ENCODE measurements at regions not wholly inside any gene's neighbourhood (a gene's known extent, or its start where the extent isn't known, plus 50 kb on each side); places are given as distances from the start of the nearest gene placed in this dataset.

DNA sequence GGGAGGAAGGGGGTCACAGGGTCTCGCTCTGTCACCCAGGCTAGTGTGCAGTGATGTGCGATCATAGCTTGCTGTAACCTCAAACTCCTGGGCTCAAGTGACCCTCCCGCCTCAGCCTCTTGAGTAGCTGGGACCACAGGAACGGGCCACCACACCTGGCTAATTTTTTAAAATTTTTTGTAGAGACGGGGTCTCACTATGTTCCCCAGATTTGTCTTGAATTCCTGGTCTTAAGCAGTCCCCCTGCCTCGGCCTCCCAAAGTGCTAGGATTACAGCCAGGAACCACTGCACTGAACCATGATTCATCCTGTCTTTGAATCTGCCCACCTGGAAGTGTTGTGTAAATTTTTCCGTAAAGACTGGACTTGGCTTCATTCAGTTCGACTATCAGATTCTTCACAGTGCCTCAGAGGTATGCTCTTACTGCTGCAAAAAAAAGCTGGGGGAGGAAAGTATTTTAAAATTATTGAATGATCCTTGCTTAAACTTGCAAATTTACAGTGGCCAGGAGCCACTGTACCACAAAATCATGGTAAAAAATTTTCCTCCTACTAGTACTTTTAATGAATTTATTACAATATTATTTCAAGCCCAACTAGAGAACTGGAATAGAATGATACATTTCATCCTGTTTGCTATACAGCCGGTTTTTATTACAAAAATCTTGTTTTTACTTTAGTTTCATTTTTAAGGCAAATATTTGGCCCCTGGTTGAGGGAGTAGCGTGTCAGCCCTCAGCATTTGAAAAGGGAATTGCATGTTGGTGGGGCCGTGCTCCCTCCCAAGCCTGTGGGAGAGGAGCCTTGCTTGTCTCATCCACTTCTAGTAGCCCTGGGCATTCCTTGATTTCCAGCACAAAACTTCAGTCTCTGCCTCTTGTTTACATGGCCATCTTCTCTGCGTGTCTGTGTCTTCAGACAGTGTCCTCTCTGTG is 202.5 kb upstream of the SGK1 start:
- no peak for DNase-seq (ENCODE audit: low spot score)
- no peak for TF ChIP-seq CTCF (IDR thresholded peaks at IDR 0.05)
- peak; percentile 70 for ATAC-seq (ENCODE audit: low FRiP score)

- DNase-seq (ENCODE audit: low spot score), result no peak
- ATAC-seq (ENCODE audit: low FRiP score), result no peak
- no peak for TF ChIP-seq CTCF (IDR thresholded peaks at IDR 0.05)
Measured at GRCh38 chr6:134519465-134519864, 201.6 kb upstream of the SGK1 start.

DNA sequence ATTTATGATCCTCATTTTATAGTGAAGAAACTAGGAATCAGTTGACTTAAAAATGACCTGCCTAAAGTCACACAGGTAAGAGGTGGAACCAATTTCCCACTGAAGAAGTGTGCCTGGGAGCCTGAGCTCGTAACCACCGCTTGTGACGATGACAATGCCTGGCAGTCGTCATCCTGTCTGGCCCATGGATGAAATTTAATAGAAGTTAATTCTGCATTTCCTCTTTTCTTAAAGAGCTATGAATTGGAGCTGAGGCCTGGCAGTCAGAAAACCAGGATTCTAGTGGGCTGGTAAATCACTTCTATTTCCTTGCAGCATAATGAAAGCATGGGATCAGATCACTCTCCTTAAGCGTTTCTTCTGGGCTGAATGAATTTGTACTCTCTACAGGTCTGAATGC is 200.0 kb upstream of the SGK1 start:
- no peak for TF ChIP-seq CTCF (IDR thresholded peaks at IDR 0.05)
- ATAC-seq (ENCODE audit: low FRiP score) (no peak), DNase-seq (ENCODE audit: low spot score) (no peak)

DNA sequence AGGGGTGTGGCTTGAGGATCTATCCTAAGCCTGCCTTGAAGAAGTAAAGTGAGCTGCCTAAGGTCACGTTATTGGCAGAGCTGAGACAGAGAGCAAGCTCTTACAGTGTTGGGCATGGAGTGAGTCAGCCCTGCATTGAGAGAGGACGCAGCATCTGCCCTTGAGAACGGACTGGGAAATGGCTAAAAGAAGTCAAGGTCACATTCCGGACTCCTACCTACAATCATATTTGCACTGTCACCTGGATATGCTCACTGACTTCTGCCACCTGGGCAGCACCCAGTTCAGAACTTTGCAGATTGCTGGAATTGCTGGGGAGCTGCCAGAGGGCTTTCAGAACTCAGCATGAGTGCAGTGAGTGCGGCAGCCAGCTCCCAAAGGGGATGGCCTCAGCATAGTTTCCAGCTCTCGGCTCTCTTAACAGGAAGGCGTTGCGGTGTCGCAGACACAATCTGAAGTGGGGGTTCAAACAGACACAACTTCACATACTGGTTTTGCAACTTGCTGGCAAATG is 199.3 kb upstream of the SGK1 start:
- DNase-seq (ENCODE audit: low spot score) (peak; percentile 32), ATAC-seq (ENCODE audit: low FRiP score) (peak; percentile 95)
- TF ChIP-seq CTCF (IDR thresholded peaks at IDR 0.05), result no peak

GRCh38 chr6:134516582-134516981 is 198.7 kb upstream of the SGK1 start:
- no peak for TF ChIP-seq CTCF (IDR thresholded peaks at IDR 0.05)
- DNase-seq (ENCODE audit: low spot score) (no peak), ATAC-seq (ENCODE audit: low FRiP score) (no peak)

- TF ChIP-seq CTCF (IDR thresholded peaks at IDR 0.05), result no peak
- no peak for ATAC-seq (ENCODE audit: low FRiP score)
- no peak for DNase-seq (ENCODE audit: low spot score)
Measured at GRCh38 chr6:134515986-134516385, 198.1 kb upstream of the SGK1 start.

- ATAC-seq (ENCODE audit: low FRiP score) (no peak), DNase-seq (ENCODE audit: low spot score) (no peak)
- no peak for TF ChIP-seq CTCF (IDR thresholded peaks at IDR 0.05)
Measured at GRCh38 chr6:134512981-134513391, 195.1 kb upstream of the SGK1 start.
